Tongue (tissue), 1 donor: ENCODE measurements at regions not wholly inside any gene's neighbourhood (a gene's known extent, or its start where the extent isn't known, plus 50 kb on each side); places are given as distances from the start of the nearest gene placed in this dataset.

Source experiments
- DNase-seq: peaks from one replicate; pipeline ENCODE4 v3.0.0-alpha.2; 2015

- no peak for DNase-seq
Observed at GRCh38 chr14:65224799-65225198, 122.5 kb upstream of the MAX start.

- no peak for DNase-seq
Observed at GRCh38 chr14:65225299-65226159, 123.2 kb upstream of the MAX start.

DNA sequence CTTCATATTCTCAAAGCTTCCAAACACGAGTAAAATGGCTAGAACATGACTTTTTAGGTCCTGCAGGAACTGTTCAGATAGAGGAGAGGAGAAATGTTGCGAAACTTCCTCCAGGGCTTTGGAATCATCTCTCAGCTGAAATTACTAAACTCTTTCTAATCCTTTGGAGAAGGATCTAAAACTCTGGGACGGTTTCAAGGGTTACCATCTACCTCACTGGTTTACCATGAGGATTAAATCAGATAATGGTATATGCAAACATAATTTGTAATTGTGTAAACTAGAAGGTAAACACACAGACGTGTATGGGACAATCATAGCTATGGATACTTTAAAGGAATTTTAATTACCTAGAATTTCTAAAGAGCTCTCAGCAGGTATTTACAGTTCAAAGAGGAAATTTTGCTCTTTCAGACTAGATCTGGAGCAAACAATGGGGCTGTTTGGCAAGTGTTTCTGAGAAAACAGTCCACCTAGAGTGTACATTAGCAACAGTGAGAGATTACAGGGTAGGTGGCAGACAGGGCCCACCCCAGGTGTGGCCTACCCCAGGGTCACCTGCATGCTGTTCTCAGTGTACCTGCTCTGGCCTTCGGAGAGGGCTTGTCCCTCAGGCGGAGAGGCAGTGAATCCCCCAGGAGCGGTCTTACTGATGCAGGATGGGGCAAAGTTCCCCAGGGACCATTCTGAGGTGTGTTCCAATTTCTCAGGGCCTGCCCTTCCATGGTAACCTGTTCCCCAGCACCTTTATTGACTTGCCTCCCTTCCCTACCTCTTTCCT lies 124.7 kb upstream of the MAX start:
- peak; percentile 55 for DNase-seq

GRCh38 chr14:65228436-65228835 lies 126.1 kb upstream of the MAX start:
- DNase-seq, result no peak

DNA sequence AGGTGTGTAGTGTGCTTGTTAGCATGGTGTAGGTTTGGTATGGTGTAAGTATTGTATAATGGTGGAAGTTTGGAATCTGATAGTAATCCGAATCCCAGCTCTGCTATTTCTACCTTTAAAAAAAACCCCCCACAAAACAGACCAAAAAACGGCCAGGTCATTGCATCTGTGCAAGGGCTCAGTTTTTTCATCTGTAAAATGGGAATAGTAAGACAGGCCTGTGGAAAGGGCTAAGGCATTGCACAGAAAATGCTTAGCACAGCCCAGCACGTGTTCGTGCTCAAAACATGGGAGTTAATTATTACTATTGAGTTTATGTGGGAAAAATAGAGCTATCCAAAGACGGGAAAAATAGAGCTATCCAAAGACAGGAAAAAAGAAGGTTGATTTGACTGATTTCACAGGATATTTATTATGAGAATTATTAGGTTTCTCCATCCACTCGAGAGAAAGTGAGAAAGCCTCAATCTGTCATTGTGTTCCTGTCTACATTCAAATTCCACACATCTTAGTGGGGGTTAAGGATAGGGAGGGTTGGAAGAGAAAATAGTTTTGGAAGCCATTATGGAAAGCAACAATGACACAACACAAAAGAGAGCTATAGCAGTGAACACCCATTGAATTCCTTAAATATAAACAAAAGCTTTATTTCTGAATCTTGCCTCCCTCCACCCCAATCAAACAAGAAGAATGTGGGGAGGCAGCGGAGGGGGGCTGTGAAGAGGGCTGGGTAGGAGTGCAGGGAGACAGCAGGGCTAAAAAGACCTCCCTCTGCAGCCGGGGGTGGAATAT lies 126.8 kb upstream of the MAX start:
- no peak for DNase-seq

GRCh38 chr14:65229748-65230728 lies 127.7 kb upstream of the MAX start:
- DNase-seq, result peak; percentile 66

DNA sequence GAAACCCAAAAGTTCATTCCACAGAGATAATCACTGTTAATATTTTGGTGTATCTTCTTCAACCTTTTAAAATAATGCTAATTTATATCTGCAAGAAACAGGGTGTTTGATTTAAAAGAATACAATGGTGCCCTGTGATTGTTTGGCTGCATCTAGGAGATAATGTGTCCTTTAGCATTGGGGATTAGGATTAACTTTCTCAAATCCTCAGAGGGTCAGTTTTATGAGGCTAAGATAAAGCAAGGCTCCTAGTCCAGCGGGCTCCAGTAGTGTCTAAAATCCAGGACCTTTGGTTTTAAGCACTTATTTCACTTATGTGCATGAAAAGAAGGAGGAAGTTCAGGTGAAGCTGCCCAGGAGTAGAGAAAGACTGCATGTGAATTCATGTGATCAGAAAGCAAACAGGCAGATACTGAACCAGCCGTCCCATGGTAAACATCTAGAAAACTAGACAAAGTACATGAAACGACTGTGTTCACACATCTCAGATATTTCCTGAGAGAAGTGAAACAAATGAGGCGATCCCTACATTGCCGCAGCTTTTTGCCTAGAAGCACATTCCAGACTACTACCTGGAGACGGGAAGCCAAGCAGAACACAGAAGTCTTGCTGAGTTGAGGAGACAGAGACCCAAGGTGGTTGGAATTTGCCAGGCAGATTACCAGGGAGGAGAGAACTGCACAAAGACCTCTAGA lies 129.1 kb upstream of the MAX start:
- DNase-seq, result no peak

- DNase-seq, result no peak
Observed at GRCh38 chr14:65234752-65235361, 132.5 kb upstream of the MAX start.

GRCh38 chr14:65237023-65237814 lies 134.9 kb upstream of the MAX start:
- no peak for DNase-seq

- no peak for DNase-seq
Observed at GRCh38 chr14:65237941-65238340, 135.6 kb upstream of the MAX start.

GRCh38 chr14:65238456-65238855 lies 136.1 kb upstream of the MAX start:
- no peak for DNase-seq

GRCh38 chr14:65239143-65239937 lies 137.0 kb upstream of the MAX start:
- DNase-seq, result no peak

DNA sequence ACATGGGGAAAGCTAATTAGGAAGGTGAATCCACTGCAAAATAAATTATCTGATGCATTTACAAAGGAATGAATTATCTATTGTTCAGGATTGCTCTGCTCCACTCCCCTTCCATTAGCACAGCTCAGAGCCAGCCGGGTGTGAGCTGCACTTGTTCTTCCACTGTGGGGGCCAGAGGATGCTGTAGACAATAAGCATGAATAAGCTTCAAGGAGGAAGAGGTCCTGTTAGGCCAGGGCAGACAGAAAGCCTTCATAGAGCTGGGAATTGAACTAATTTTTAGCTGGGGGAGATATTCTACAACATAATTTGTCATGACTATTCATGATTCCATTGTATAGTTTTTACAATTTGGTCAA lies 137.6 kb upstream of the MAX start:
- DNase-seq, result no peak

DNA sequence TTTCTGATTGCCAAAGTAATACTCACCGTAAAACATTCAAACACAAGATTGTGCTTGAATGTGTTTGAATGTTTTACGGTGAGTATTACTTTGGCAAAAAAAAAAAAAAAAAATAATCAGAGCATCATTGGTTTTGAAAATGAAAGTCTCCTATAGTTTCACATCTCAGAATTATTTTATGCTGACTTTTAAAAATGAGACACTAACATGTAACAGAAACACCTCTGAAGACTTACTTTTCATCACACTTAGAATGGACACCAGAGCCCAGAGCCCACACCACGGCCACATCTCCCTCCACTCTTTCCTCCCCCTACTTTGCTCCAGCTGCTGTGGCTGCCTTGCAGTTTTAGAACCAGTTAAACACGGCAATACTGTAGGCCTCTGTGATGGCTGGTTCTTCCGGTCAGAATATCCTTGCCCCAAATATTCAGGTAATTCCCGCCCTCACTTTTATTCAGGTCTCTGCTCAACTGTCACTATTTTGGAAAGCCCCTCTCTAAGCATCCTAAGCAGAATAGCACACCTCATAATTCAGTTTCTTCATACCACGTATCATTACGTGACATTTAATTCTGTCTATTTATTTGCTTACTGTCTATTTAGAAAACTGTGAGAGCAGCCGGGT lies 138.9 kb upstream of the MAX start:
- DNase-seq, result no peak

- no peak for DNase-seq
Observed at GRCh38 chr14:65242732-65243134, 140.4 kb upstream of the MAX start.

- DNase-seq, result no peak
Observed at GRCh38 chr14:65243766-65244442, 141.6 kb upstream of the MAX start.

DNA sequence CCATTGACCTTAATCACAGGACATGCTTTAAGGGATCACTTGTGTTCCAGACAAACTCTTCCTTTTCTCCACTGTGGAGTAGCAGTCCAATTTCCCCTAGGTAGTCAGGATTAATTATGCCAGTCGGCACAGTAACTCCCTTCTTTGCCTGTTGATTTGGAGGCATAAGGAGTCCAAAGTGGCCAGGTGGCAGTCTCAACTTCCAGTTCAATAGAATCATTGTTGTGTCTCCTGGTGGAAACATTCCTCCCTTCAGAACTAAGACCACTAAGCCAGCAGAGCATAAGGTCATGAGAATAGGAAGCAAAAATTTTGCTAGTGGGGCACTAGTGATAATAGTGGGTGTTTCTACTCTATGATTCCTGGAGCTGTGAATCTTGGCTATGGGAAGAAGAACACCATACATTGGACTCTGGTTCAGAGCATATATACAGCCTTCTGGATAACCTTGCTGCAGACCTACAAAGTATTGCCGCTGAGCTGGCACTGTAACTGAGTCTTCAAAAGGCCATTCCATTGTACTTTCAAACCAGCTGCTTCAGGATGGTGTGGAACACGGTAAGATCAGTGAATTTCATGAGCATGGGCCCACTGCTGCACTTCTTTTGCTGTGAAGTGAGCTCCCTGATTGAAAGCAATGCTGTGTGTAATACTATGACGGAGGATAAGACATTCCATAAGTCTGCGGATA lies 147.3 kb upstream of the MAX start:
- no peak for DNase-seq
